NCI-H2029 treated with DMSO at 0.1 percent for 48 hours (cell line): ENCODE measurements at regions not wholly inside any gene's neighbourhood (a gene's known extent, or its start where the extent isn't known, plus 50 kb on each side); places are given as distances from the start of the nearest gene placed in this dataset.

Experiments used
- DNase-seq: peaks from one replicate; lab custom pipeline; 2025; lab: John Stamatoyannopoulos, UW

DNA sequence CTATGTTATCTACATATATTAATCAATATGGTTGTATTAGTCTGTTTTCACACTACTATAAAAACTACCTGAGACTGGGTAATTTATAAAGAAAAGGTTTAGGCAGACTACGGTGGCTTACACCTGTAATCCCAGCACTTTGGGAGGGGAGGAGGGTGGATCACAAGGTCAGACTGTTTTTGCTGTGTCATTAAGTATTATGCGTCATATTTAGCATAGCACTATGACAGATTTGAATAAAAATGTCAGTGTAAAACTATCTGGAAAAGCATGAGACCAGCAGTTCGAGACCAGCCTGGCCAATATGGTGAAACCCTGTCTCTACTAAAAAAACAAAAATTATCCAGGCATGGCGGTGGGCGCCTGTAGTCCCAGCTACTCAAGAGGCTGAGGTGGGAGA is 209.7 kb upstream of the ARHGAP24 start:
- DNase-seq, result no peak

DNA sequence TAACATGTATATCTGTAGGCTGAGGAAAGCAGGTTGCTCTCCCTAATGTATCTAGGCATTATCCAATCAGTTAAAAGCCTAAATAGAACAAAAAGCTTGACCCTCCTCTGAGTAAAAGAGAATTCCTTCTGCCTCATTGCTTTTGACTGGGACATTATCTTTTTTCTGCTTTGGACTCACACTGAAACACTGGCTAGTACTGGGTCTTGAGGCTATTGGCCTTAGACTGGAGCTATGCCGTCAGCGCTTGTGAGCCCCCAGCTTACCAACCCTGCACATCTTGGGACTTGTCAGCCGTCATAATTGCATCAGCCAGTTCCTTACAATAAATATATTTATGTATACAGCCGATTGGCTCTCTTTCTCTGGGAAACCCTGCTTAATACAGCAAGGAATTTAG is 206.8 kb upstream of the ARHGAP24 start:
- no peak for DNase-seq

DNA sequence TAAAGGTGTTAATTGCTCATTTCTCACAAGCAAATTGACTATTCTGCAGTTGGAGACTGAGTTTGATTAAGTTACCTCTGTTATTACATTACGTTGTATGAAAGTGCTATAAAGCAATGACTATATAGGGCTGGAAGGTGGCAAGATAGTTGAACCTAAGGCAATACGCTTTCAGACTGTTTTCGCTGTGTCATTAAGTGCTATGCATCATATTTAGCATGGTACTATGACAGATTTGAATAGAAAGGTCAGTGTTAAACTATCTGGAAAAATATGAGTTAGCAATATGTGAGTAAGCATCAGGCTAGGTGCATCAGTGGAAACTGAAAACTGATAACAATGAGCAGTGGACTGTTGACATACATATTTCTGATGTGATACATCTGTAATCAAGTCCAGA is 206.0 kb upstream of the ARHGAP24 start:
- no peak for DNase-seq

DNA sequence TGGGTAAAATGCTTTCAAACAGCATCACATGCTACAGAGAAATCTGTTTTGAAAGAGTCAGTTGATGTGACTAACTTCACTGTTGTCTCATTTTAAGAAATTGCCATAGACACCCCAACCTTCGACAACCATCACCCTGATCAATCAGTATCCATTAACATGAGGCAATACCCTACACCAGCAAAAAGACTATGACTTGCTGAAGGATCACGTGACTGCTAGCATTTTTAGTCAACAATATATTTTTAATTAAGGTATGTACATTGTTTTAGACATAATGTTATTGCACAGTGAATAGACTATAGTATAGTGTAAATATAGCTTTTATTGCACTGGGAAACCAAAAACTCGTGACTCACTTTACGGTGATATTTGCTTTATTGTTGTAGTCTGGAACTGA is 200.0 kb upstream of the ARHGAP24 start:
- no peak for DNase-seq

DNA sequence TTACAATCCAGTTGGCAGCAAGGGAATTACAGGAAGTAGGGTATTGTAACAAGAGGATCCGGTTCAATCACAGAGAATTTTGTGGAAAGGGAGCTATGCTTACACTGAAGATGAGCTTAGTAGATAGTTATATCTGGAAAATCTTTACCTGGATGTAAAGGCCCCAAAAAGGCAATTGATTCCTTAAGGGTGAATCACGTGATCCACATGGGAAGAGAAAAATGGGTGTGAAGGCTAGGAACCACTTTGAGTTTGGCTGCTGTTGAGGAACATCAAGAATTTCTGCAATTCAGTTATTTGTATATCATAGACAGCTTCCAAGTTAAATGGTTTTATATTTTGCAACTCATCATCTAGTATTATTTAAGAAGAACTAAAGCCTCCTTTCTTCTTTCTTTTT is 194.0 kb upstream of the ARHGAP24 start:
- no peak for DNase-seq

DNA sequence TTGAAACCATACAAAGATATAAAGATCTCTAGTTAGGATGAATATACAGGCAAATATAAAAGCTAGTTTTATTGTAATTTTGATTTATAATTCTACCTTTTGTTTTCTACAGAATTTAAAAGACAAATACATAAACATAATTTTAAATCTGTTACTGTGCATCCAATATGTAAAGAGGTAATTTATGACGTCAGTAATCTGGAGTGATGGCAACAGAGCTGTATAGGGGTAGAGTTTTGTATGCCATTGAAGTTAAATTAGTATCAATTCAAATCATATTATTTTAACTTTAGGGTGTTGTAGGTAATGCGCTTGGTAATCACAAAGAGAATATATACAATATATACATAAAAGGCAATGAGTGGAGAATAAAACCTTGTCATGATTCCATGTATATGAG is 183.7 kb upstream of the ARHGAP24 start:
- DNase-seq, result no peak

DNA sequence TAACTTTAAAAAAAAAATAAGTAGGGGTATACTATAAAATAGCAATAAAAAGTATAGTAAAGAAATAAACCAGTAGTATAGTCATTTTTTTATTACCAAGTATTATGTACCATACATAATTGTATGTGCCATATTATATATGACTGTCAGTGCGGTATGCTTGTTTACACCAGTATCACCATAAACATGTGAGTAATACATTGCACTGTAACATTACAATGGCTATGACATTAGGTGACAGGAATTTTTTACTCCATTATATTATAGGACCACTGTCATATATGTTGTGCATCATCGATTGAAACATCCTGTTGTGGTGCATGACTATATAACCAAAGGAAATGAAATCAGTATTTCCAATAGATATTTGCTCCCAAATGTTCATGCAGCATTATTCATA is 176.9 kb upstream of the ARHGAP24 start:
- DNase-seq, result no peak

DNA sequence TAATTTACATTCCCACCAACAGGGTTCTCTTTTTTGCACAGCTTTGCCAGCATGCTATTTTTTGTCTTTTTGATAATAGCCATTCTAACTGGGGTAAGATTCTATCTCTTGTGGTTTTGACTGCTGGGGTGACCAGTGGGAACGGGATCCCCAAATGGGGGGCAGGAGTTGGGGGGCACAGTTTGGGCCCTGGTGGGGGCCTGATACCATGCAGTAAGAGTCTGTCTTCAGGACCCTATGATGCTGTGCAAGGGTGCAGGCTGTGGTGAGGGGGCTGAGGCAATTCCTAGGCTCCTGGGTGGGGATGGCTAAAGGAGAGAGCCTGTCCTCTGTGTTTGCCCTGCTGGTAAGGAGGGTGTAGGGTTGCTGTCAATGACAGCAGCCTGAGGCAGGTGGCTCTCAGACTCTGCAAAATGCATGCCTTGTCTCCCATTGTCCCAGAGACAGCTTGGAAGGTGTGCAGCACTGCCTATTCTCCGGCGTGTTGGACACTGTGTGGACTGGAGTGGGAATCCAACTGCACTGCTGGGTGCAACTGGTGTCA is 172.7 kb upstream of the ARHGAP24 start:
- no peak for DNase-seq

DNA sequence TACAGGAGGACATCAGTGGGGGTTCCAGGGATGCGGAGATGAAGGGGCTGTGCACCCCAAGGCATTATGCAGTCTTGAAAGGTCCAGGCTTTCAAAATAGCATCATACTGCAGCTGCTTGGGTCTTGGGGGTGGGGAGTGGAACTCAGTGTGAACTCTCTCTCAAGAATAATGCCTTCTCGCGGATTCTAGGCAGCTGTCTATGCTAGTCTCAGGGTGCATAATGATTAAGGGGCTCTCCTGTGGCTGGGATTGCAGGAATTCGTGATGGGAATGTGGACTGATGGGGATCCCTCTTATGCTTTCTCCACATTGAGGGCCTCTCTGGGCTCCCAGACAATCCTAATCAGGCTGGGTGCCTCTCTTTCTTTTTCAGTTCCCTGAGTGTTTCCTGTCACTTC is 172.2 kb upstream of the ARHGAP24 start:
- no peak for DNase-seq

DNA sequence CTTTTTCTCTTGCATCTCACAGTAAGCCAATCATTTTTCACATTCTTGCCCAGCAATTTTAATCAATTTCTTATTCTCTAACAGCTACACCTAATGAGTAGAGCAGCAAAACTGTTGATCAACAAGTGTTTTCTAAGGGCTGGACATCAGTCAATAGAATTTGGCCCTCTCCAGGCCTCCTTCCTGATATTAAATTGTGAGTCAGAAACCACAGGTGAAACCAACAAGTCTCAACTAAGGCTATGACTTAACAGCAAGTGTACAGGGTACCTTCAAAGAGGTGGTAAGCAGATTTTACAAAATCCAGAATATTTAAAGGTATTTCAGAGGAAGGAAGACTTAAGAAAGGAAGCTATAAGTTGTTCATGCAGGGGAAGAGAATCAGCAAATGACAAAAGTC is 156.5 kb upstream of the ARHGAP24 start:
- DNase-seq, result no peak

DNA sequence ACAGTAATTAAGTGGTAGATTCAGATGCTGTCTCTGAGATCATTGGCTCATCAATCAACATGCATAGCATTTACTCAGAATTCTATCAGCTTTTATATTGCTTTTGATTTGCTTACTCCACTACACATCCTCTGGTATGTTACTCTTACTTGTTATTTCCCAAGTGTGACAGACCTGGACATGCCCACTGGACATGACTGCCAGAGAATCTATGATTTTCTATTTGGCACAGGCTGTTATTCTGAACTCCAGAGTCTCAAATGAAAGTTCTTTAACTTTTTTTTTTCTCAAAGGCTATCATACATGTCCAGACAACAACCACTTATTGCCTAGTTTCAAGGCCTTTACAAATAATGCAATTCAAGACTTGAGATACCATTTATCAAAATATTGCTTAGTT is 116.1 kb upstream of the ARHGAP24 start:
- DNase-seq, result no peak

DNA sequence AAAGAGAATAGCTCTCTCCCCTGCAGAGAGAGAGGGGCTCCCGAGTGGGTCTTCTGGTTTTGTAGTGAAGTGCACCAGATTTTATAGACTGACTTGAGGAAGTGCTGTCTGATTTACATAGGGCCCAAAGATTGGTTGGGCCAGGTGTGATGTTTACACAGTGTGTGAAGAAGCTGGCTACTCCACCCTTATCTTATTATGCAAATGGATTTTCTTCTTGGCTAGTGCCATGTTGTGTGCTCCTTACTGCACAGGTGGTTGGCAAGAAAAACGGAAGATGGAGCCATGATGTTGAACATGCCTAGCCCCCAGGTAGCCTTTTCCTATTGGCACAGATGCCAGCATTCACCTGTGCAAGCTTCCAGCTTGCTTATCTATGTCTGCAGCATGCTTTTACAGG is 112.4 kb upstream of the ARHGAP24 start:
- no peak for DNase-seq

DNA sequence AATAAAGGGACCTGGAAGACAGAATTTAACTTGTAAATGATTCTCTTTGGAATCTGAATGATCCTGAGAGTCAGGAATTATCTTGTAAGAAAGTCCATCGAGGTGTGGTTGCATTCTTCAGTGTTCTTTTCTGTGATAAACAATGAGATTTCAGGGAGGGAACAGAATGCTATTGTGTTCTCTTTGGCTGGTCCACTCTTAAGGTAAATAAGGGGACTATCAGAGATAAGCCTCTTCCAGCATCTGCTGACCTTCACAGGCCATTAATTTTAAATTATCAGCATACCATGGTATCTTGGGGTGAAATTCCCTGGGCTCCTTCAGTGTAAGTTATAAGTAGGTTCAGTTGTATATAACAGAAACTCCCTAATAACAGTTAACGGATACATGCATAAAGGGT is 107.1 kb upstream of the ARHGAP24 start:
- DNase-seq, result no peak

DNA sequence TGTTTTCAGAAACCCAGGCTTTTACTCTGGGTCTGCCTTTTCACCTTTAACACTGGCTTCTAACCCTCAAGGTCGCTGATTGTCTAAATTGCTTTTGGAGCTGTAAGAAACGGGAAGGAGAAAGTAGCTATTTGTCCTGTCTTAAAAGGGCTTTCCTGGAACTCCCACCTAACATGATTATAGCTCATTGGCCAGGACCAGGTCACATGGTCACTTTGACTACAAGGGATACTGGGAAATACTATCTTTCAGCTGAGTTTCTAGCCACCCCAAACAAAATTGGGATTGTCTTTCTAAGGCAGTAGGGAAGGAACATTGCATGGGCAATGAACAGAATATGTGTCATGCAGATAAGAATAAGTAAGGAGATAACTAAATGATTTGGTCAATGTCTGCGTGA is 106.7 kb upstream of the ARHGAP24 start:
- DNase-seq, result no peak

DNA sequence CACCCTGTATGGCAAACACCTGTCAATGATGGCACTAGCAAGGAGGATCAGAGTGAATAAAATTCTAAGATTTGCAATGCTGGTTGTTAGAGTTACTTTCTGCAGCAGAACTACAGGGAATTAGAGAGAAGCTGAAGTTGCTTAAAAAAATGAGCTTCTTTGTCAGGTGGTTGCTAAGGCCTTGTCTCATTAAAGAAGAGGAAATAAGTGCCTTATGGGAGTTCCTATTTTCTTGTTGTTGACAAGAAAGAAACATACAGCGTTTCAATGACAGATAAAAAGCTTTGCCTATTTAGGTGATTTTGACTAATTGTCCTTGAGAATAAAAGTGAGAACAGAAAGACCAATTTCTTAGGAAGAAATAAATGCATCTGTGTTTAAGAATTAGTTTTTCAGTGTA is 106.0 kb upstream of the ARHGAP24 start:
- DNase-seq, result no peak

DNA sequence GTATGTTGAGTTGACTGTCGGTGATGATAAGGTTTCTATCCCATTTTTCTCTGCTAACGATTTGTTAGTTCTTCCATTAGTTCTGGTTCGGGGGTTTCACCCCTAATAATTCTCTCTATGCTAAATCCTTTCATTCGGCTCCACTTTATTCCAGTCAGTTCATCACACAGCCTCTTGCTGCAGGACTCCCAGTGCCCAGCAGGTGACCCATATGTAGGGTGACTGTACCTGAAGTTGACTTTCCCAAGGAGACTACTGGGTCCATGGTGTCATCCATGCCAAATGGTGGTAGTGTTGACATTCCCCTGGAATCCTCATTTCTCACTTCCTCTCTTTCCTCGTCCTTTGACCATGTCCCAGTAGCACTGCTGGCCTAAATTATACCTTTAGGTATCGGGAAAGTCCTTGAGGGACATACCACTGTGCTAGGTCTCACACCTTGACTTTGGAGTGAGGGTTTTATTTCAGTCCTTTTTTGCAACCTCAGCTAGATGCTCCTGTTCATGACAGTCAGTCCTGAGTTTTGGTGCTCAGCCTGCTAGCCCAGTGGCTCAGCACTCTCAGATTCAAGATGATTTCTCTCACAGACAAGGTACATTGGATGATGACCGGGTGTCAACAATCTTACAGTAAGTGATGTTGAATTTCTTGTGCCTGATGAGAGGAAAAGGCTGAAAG is 105.1 kb upstream of the ARHGAP24 start:
- no peak for DNase-seq

DNA sequence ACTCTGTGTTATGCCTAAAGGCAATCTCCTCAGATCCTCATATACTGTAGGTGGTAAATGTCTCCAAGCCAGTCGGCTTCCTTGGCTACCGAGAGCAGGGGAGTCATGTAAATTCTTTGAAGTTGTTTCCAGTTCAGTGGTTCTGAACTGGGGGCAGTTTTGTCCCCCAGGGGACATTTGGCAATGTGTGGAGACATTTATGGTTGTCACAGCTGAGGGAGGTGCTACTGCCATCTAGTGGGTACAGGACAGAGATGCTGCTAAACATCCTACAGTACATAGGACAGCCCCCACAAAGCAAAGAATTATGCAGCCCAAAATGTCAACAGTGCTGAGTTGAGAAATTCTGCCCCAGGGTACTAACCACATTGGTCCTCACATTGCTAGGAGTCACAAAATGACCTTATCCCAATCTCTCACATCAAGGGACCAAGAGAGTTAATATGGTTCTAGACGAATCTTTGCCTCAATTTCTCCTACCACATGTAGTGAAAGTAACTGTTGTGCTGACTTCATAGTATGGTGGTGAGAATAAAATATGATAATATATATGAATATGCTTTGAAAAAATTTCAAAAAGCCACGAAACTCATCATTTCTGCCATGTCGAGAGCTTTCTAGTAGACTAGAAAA is 104.4 kb upstream of the ARHGAP24 start:
- peak; percentile 19 for DNase-seq

DNA sequence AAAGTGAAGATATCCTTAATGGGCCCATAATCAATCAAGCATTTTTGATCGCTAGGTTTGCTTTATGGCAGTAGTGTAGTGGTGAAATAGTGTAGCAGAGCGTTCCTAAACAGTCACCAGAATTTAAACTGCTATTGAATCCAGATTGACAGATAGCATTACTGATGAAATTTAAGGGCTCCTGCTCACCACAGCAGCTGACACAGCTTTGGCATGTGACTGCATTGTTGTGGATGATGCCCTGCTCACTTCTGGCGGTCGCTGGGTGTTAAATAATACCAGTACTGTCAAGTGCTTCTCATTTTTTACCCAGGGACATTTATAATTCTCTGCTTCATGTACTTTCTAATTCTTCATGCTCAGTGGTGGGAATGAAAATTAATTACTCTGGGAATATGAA is 102.0 kb upstream of the ARHGAP24 start:
- DNase-seq, result no peak

DNA sequence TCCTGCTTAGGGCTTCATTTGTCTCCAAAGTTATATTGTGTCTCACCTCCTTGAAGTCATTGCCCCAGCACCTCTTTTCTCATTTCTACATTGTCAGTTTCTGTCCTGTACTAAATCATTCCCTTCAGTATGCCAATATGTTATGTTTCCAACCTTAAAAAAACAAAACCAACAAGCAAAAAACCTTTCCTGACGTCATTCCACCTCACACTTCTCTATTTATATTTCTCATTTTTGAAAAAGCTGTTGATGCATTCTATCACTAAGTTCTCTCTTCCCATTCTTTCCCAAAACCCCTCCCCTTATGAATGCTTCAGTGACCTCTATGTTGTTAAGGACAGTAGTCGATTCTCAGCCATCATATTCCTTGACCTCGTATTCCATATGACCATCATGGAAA is 98.7 kb upstream of the ARHGAP24 start:
- DNase-seq, result no peak

DNA sequence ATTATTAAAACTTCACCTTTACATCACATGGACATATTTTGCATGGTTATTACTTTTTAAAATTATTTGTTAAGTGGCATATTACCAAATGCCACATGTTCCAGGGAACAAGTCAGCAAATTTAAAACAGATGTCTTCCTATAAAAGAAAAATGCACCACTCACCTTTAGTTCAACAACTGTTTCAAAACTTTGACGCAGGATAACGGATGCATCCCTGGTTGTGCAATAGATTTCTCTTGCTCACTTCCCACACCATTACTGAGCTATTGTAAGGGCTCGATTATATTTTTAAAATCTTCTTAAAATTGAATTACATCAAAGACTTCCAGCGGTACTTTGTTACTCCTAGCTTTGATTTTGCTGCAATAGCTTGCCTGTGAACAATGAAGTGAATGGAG is 93.0 kb upstream of the ARHGAP24 start:
- no peak for DNase-seq

DNA sequence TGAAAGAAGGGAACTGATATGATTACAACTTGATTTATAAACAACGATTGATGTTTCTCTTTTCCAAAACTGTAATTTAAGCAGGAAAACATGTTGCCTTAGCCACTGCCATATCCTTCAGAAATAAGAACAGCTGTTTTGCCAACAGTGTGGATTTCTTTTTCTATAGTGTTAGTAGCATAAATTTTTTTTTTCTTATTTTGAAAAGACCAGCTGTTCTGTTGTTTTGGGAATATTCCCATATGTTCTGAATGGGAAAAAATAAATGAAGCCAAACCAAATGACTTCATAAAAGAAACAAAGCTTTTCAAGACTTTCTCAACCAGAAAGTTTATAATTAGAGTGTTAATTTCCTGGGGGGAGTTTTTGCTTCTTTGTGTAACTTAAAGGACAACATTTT is 83.9 kb upstream of the ARHGAP24 start:
- DNase-seq, result no peak

DNA sequence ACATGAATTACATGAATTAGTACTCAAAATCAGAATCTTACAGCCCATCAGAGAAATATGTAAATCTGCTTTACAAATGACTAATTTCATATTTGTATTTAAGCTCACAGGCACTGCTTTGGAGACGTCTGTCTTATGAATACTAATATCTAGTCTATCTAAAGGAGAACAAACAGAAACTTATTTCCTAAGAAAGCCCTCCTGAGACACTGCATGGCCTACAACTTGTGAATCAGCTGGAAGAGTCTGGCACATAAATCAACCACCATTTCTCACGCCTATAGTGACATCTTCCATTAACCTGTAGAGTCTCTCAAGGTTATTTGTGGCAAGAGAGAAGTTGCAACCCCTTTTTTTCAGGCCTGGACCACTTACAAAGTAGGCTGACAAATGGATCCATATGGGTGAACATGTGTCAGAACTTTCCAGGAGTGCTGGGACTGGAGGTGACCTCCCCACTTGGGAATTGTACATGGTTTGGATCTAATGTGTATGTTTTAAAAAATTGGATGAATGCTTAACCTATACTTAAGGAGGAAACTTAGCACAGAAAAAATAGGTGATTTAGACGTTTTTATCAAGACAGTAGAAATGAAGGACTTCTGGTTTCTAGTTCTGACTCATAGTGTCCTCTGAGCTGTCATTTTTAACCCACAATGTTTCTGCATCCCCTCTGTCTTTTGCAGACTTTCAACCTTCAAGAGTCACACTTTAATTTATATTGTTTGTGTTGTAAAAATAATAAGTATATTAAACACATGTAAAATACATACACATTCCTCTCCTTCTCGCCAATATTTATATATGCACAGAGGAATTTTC is 83.2 kb upstream of the ARHGAP24 start:
- DNase-seq, result no peak

DNA sequence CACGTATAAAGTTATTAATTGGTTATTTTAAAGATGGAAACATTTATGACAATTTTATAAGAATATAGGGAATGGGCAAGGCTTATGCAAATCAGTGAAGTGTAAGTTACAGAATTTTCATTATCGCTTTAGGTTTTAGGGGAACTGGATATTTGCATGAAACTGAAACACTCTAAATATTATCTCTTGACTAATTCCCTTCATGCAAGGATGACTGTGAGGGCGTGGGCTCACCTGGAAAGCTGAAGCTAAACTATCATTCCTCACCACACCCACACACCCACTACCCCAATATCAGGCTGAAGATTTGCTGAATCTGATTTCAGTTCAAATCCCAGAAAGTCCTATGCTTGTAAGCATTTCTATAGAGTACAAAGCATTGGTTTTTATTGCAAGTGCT is 81.7 kb upstream of the ARHGAP24 start:
- no peak for DNase-seq
